ENCODE measurements at regions not wholly inside any gene's neighbourhood (a gene's known extent, or its start where the extent isn't known, plus 50 kb on each side); places are given as distances from the start of the nearest gene placed in this dataset.

- DNase-seq (ENCODE audit: low read depth in 2 of 2), result peak; percentile 97
Observed at GRCh38 chr1:186620566-186621350, 59.5 kb downstream of the PTGS2 start.

GRCh38 chr1:186618401-186619170 is 61.6 kb downstream of the PTGS2 start:
- peak; percentile 60 to 69 for DNase-seq (ENCODE audit: low read depth in 2 of 2)

- DNase-seq (ENCODE audit: low read depth in 2 of 2), result no peak
Observed at GRCh38 chr1:186617926-186618325, 62.3 kb downstream of the PTGS2 start.

GRCh38 chr1:186616511-186616910 is 63.7 kb downstream of the PTGS2 start:
- no peak for DNase-seq (ENCODE audit: low read depth in 2 of 2)

- DNase-seq (ENCODE audit: low read depth in 2 of 2), result no peak
Observed at GRCh38 chr1:186615332-186615731, 64.9 kb downstream of the PTGS2 start.

GRCh38 chr1:186611156-186611555 is 69.1 kb downstream of the PTGS2 start:
- DNase-seq (ENCODE audit: low read depth in 2 of 2), result no peak

- DNase-seq (ENCODE audit: low read depth in 2 of 2), result no peak
Observed at GRCh38 chr1:186609183-186609582, 71.0 kb downstream of the PTGS2 start.

- peak; percentile 70 to 71 for DNase-seq (ENCODE audit: low read depth in 2 of 2)
Observed at GRCh38 chr1:186605762-186606350, 74.4 kb downstream of the PTGS2 start.

GRCh38 chr1:186595969-186596368 is 84.3 kb downstream of the PTGS2 start:
- no peak for DNase-seq (ENCODE audit: low read depth in 2 of 2)

GRCh38 chr1:186578325-186579016 is 101.8 kb downstream of the PTGS2 start:
- no peak for DNase-seq (ENCODE audit: low read depth in 2 of 2)

- no peak for DNase-seq (ENCODE audit: low read depth in 2 of 2)
Observed at GRCh38 chr1:186577633-186578032, 102.6 kb downstream of the PTGS2 start.

GRCh38 chr1:186577216-186577615 is 103.0 kb downstream of the PTGS2 start:
- no peak for DNase-seq (ENCODE audit: low read depth in 2 of 2)

GRCh38 chr1:186575348-186575747 is 104.9 kb downstream of the PTGS2 start:
- peak; percentile 63 to 64 for DNase-seq (ENCODE audit: low read depth in 2 of 2)

GRCh38 chr1:186574926-186575325 is 105.3 kb downstream of the PTGS2 start:
- DNase-seq (ENCODE audit: low read depth in 2 of 2), result no peak

- no peak for DNase-seq (ENCODE audit: low read depth in 2 of 2)
Observed at GRCh38 chr1:186572509-186572908, 107.7 kb downstream of the PTGS2 start.

- no peak for DNase-seq (ENCODE audit: low read depth in 2 of 2)
Observed at GRCh38 chr1:186571771-186572170, 108.5 kb downstream of the PTGS2 start.

- peak; percentile 53 to 55 for DNase-seq (ENCODE audit: low read depth in 2 of 2)
Observed at GRCh38 chr1:186569856-186570255, 108.9 kb upstream of the PDC start.

GRCh38 chr1:186568221-186568620 is 107.3 kb upstream of the PDC start:
- no peak for DNase-seq (ENCODE audit: low read depth in 2 of 2)

GRCh38 chr1:186566140-186566855 is 105.4 kb upstream of the PDC start:
- DNase-seq (ENCODE audit: low read depth in 2 of 2), result no peak

- DNase-seq (ENCODE audit: low read depth in 2 of 2), result no peak
Observed at GRCh38 chr1:186564582-186564981, 103.7 kb upstream of the PDC start.

- DNase-seq (ENCODE audit: low read depth in 2 of 2), result peak; percentile 50 to 53
Observed at GRCh38 chr1:186559601-186560116, 98.7 kb upstream of the PDC start.
